Muscle of leg (tissue), 3 donors: ENCODE measurements at regions not wholly inside any gene's neighbourhood (a gene's known extent, or its start where the extent isn't known, plus 50 kb on each side); places are given as distances from the start of the nearest gene placed in this dataset.

Experiments
- DNase-seq: peaks from one replicate; pipeline ENCODE4 v3.0.0; 2013
- H3K27ac ChIP-seq: one replicate; pipeline ENCODE4 v1.5.1; 2013; ENCODE audit warnings: mild to moderate bottlenecking, low read length, control low read depth
- H3K27me3 ChIP-seq: one replicate; pipeline ENCODE4 v1.6.1; 2013; ENCODE audit warnings: low read length; ENCODE audit not compliant: control insufficient read depth, insufficient read depth
- H3K36me3 ChIP-seq: one replicate; pipeline ENCODE4 v1.6.1; 2013; ENCODE audit warnings: low read length; ENCODE audit not compliant: control insufficient read depth, insufficient read depth
- H3K4me1 ChIP-seq: one replicate; pipeline ENCODE4 v1.6.1; 2013; ENCODE audit warnings: low read length; ENCODE audit not compliant: control insufficient read depth, insufficient read depth
- H3K4me3 ChIP-seq: one replicate; pipeline ENCODE4 v1.5.1; 2013; ENCODE audit warnings: low read length, control low read depth
- H3K9me3 ChIP-seq: replicated peaks from 2 replicates; pipeline ENCODE4 v1.6.1; 2013; ENCODE audit warnings: low read depth, low read length; ENCODE audit not compliant: control insufficient read depth
- WGBS: methylation state at CpG from one replicate; pipeline ENCODE4 v1.1.5; 2013; ENCODE audit warnings: missing lambda C conversion rate; ENCODE audit not compliant: insufficient coverage; 5-methylcytosine and 5-hydroxymethylcytosine counted together

GRCh38 chr5:72558383-72558782 lies 51.2 kb upstream of the ZNF366 start:
- H3K27ac ChIP-seq = peak overlapping the region; percentile 92
- H3K4me3 ChIP-seq = no peak overlapping the region
- peaks cover 42% of the 10 kb centered on the region for H3K4me1 ChIP-seq
- no peaks in the 10 kb centered on the region for H3K9me3 ChIP-seq
- H3K27me3 ChIP-seq = no peaks in the 10 kb centered on the region
- H3K36me3 ChIP-seq = no peaks in the 10 kb centered on the region
- peak; percentile 74 for DNase-seq
- WGBS = 74% methylated on average over 2 of the region's 2 CpGs

DNA sequence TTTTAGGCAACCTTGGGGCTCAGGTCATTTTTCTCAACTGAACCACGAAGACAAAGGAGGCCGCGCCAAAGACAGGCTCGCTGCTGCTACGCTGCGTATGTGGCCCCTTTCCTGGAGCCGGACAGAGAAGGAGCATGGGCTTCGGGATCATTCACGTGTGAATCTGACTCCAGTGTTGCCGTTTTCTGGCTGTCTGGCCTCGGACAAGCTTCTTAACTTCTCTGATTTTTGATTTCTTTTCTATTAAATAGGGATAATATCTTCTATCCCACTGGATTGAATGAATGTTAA lies 50.8 kb upstream of the ZNF366 start:
- Histone ChIP-seq H3K36me3 (no peaks in the 10 kb centered on the region), H3K27me3 (no peaks in the 10 kb centered on the region), H3K4me1 (peaks cover 42% of the 10 kb centered on the region), H3K27ac (peak overlapping the region; percentile 92), H3K9me3 (no peaks in the 10 kb centered on the region), H3K4me3 (no peak overlapping the region)
- DNase-seq = no peak
- 81% methylated on average over 8 of the region's 11 CpGs for WGBS

GRCh38 chr5:72557167-72558045 lies 50.2 kb upstream of the ZNF366 start:
- Histone ChIP-seq H3K27ac (peak overlapping the region; percentile 92), H3K4me1 (peaks cover 42% of the 10 kb centered on the region), H3K27me3 (no peaks in the 10 kb centered on the region), H3K36me3 (no peaks in the 10 kb centered on the region), H3K4me3 (peak overlapping the region; percentile 39), H3K9me3 (no peaks in the 10 kb centered on the region)
- DNase-seq = peak; percentile 42
- WGBS = 24% methylated on average over 9 of the region's 18 CpGs
